Colonic mucosa (tissue), 4 donors: ENCODE measurements at regions not wholly inside any gene's neighbourhood (a gene's known extent, or its start where the extent isn't known, plus 50 kb on each side); places are given as distances from the start of the nearest gene placed in this dataset.

Source experiments
- DNase-seq: peaks from one replicate; pipeline ENCODE4 v3.0.0-alpha.2; 2020
- H3K27ac ChIP-seq: fragments of 200-600 bp; one replicate; pipeline ENCODE4 v1.8.0; 2021
- H3K27me3 ChIP-seq: fragments of 200-600 bp; one replicate; pipeline ENCODE4 v1.8.0; 2021
- H3K36me3 ChIP-seq: fragments of 200-600 bp; one replicate; pipeline ENCODE4 v1.8.0; 2021
- H3K4me1 ChIP-seq: fragments of 200-600 bp; one replicate; pipeline ENCODE4 v1.8.0; 2021; ENCODE audit warnings: mild to moderate bottlenecking
- H3K4me3 ChIP-seq: fragments of 200-600 bp; one replicate; pipeline ENCODE4 v1.8.0; 2021
- H3K9ac ChIP-seq, 2 donors: one replicate each; pipeline ENCODE4 v1.7.0; 2013; ENCODE audit warnings: control low read depth in 2 of 2, low read depth in 2 of 2, low read length in 2 of 2
- H3K9me3 ChIP-seq: fragments of 200-600 bp; one replicate; pipeline ENCODE4 v1.8.0; 2021
- CTCF ChIP-seq: fragments of 200-600 bp; IDR thresholded peaks from one replicate; pipeline ENCODE4 v1.8.0; 2022; ENCODE audit warnings: antibody characterized with exemption, mild to moderate bottlenecking
- intact Hi-C: fragments of 100-400 bp; cut with DNase I; formaldehyde crosslinking; loops from one replicate; pipeline ENCODE4 v1.14.1; 2022
- donor health status: healthy.
- donor health status: DM: no; HTN: no; CAD: no.
- donor health status: DM: no; HTN: no; CAD: no.

- intact Hi-C loops: no loop called here
- Histone ChIP-seq H3K9me3 (no peaks in the 10 kb centered on the region), H3K4me3 (no peak overlapping the region), H3K4me1 (no peaks in the 10 kb centered on the region), H3K36me3 (no peaks in the 10 kb centered on the region), H3K9ac (no peak overlapping the region), H3K27ac (no peak overlapping the region), H3K27me3 (no peaks in the 10 kb centered on the region)
- DNase-seq: no peak
- no peak for TF ChIP-seq CTCF
Measured at GRCh38 chr5:110050640-110051345, 361.1 kb downstream of the MAN2A1 start.

GRCh38 chr5:110053205-110053604 lies 363.5 kb downstream of the MAN2A1 start:
- Histone ChIP-seq H3K4me3 (no peak overlapping the region), H3K4me1 (no peaks in the 10 kb centered on the region), H3K27me3 (no peaks in the 10 kb centered on the region), H3K27ac (no peak overlapping the region), H3K9ac (no peak overlapping the region), H3K9me3 (no peaks in the 10 kb centered on the region), H3K36me3 (no peaks in the 10 kb centered on the region)
- intact Hi-C loops: no loop called here
- TF ChIP-seq CTCF: no peak
- no peak for DNase-seq

GRCh38 chr5:110053824-110054223 lies 364.1 kb downstream of the MAN2A1 start:
- Histone ChIP-seq H3K4me1 (no peaks in the 10 kb centered on the region), H3K27ac (no peak overlapping the region), H3K9me3 (no peaks in the 10 kb centered on the region), H3K27me3 (no peaks in the 10 kb centered on the region), H3K36me3 (no peaks in the 10 kb centered on the region), H3K9ac (no peak overlapping the region), H3K4me3 (no peak overlapping the region)
- no peak for TF ChIP-seq CTCF
- intact Hi-C loops: no loop called here
- no peak for DNase-seq

GRCh38 chr5:110054240-110054639 lies 364.5 kb downstream of the MAN2A1 start:
- TF ChIP-seq CTCF: no peak
- Histone ChIP-seq H3K4me1 (no peaks in the 10 kb centered on the region), H3K9me3 (no peaks in the 10 kb centered on the region), H3K36me3 (no peaks in the 10 kb centered on the region), H3K27me3 (no peaks in the 10 kb centered on the region), H3K9ac (no peak overlapping the region), H3K4me3 (no peak overlapping the region), H3K27ac (no peak overlapping the region)
- intact Hi-C loops: no loop called here
- DNase-seq: peak; percentile 21

GRCh38 chr5:110055302-110055701 lies 365.6 kb downstream of the MAN2A1 start:
- Histone ChIP-seq H3K4me1 (no peaks in the 10 kb centered on the region), H3K36me3 (no peaks in the 10 kb centered on the region), H3K9me3 (no peaks in the 10 kb centered on the region), H3K27ac (no peak overlapping the region), H3K4me3 (no peak overlapping the region), H3K27me3 (no peaks in the 10 kb centered on the region), H3K9ac (no peak overlapping the region)
- intact Hi-C loops: no loop called here
- DNase-seq: no peak
- no peak for TF ChIP-seq CTCF
